IMR-90 (cell line): ENCODE measurements at regions not wholly inside any gene's neighbourhood (a gene's known extent, or its start where the extent isn't known, plus 50 kb on each side); places are given as distances from the start of the nearest gene placed in this dataset.

Source experiments
- BHLHE40 ChIP-seq: fragments of 150-350 bp; IDR thresholded peaks from 2 replicates; pipeline ENCODE4 v1.6.1; 2016; ENCODE audit warnings: mild to moderate bottlenecking, low read depth, low read length
- CEBPB ChIP-seq: IDR thresholded peaks from 2 replicates; pipeline ENCODE4 v1.6.1; 2012; ENCODE audit warnings: low read depth, low read length, improper control_type of control experiment
- MAZ ChIP-seq: IDR thresholded peaks from 2 replicates; pipeline ENCODE4 v1.6.1; 2012; ENCODE audit warnings: low read depth, mild to moderate bottlenecking, low read length, improper control_type of control experiment, moderate library complexity, borderline replicate concordance
- MXI1 ChIP-seq: IDR thresholded peaks from 2 replicates; pipeline ENCODE4 v1.6.1; 2012; ENCODE audit warnings: low read depth, mild to moderate bottlenecking, low read length, moderate library complexity, borderline replicate concordance
- POLR2A ChIP-seq: IDR thresholded peaks from 2 replicates; pipeline ENCODE4 v1.6.1; 2012; ENCODE audit warnings: mild to moderate bottlenecking, low read depth, low read length
- RAD21 ChIP-seq: IDR thresholded peaks from 2 replicates; pipeline ENCODE4 v1.6.1; 2012; ENCODE audit warnings: low read length, improper control_type of control experiment
- RCOR1 ChIP-seq: IDR thresholded peaks from 2 replicates; pipeline ENCODE4 v1.6.1; 2012; ENCODE audit warnings: mild to moderate bottlenecking, low read length, improper control_type of control experiment; ENCODE audit not compliant: insufficient replicate concordance
- RFX5 ChIP-seq: IDR thresholded peaks from 2 replicates; pipeline ENCODE4 v1.8.0; 2012; ENCODE audit warnings: low read depth, mild to moderate bottlenecking, low read length, moderate library complexity
- SMC3 ChIP-seq: fragments of 150-350 bp; IDR thresholded peaks from 2 replicates; pipeline ENCODE4 v1.6.1; 2016; ENCODE audit warnings: low read depth, mild to moderate bottlenecking, antibody characterized with exemption, low read length, moderate library complexity
- TF ChIP-seq, protein P1 (sequence below): conservative IDR thresholded peaks from 2 replicates; pipeline ENCODE4 v1.5.1; 2012; ENCODE audit warnings: mild to moderate bottlenecking, low read depth, low read length, improper control_type of control experiment
- TF ChIP-seq, protein P2 (sequence below): fragments of 150-350 bp; IDR thresholded peaks from 2 replicates; pipeline ENCODE4 v1.6.1; 2016; ENCODE audit warnings: low read depth, mild to moderate bottlenecking, low read length, moderate library complexity, borderline replicate concordance
- TF ChIP-seq, protein P3 (sequence below): fragments of 150-350 bp; IDR thresholded peaks from 2 replicates; pipeline ENCODE4 v1.6.1; 2017; ENCODE audit warnings: mild to moderate bottlenecking, antibody characterized with exemption, low read length, low read depth

DNA sequence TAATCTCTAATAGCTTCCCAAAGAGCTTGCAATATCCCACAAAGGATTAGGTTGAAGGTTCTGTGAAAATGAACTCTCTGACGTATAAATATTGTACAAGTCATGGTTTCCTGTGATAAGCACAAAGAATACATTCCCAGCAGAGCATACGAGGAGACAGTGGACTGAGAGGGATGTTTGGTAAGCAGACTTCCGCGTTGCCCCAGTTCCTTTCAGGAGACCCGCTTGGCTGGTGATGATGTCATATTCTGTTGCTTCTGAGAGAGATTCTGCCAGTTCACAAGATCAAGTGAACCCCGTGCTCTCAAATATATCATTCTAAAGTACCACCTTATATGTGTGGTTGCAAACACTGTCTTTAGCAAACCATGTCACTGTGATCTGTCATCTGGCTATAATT, 323.9 kb upstream of the CASK start:
- TF ChIP-seq, protein P1, sequence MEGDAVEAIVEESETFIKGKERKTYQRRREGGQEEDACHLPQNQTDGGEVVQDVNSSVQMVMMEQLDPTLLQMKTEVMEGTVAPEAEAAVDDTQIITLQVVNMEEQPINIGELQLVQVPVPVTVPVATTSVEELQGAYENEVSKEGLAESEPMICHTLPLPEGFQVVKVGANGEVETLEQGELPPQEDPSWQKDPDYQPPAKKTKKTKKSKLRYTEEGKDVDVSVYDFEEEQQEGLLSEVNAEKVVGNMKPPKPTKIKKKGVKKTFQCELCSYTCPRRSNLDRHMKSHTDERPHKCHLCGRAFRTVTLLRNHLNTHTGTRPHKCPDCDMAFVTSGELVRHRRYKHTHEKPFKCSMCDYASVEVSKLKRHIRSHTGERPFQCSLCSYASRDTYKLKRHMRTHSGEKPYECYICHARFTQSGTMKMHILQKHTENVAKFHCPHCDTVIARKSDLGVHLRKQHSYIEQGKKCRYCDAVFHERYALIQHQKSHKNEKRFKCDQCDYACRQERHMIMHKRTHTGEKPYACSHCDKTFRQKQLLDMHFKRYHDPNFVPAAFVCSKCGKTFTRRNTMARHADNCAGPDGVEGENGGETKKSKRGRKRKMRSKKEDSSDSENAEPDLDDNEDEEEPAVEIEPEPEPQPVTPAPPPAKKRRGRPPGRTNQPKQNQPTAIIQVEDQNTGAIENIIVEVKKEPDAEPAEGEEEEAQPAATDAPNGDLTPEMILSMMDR = no peak
- TF ChIP-seq, protein P2, sequence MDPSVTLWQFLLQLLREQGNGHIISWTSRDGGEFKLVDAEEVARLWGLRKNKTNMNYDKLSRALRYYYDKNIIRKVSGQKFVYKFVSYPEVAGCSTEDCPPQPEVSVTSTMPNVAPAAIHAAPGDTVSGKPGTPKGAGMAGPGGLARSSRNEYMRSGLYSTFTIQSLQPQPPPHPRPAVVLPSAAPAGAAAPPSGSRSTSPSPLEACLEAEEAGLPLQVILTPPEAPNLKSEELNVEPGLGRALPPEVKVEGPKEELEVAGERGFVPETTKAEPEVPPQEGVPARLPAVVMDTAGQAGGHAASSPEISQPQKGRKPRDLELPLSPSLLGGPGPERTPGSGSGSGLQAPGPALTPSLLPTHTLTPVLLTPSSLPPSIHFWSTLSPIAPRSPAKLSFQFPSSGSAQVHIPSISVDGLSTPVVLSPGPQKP = no peak
- TF ChIP-seq SMC3 (no peak), POLR2A (no peak), MXI1 (no peak), CEBPB (no peak), BHLHE40 (no peak), RFX5 (no peak), RCOR1 (no peak), MAZ (no peak), RAD21 (no peak)
- TF ChIP-seq, protein P3, sequence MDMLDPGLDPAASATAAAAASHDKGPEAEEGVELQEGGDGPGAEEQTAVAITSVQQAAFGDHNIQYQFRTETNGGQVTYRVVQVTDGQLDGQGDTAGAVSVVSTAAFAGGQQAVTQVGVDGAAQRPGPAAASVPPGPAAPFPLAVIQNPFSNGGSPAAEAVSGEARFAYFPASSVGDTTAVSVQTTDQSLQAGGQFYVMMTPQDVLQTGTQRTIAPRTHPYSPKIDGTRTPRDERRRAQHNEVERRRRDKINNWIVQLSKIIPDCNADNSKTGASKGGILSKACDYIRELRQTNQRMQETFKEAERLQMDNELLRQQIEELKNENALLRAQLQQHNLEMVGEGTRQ = no peak
